ENCODE measurements at regions not wholly inside any gene's neighbourhood (a gene's known extent, or its start where the extent isn't known, plus 50 kb on each side); places are given as distances from the start of the nearest gene placed in this dataset.

- no peak for TF ChIP-seq CTCF (IDR thresholded peaks at IDR 0.05)
- TF ChIP-seq EP300 (IDR thresholded peaks at IDR 0.05), result no peak
These were observed 66.8 kb upstream of the RAB4A start for GRCh38 chr1:229203991-229204632.

Data from ovary (tissue), 3 donors.